Fibroblast of lung (primary cell): ENCODE measurements at regions not wholly inside any gene's neighbourhood (a gene's known extent, or its start where the extent isn't known, plus 50 kb on each side); places are given as distances from the start of the nearest gene placed in this dataset.
A peak's percentile ranks its signal among the peaks of the same experiment; 100 is the strongest.

Experiments
- DNase-seq, 2 donors: peaks; one replicate each; pipeline versions ENCODE4 v3.0.0 to v3.0.0-alpha.2; 2010; ENCODE audit warnings: low read depth in 2 of 2
- H2AFZ ChIP-seq: 2 replicates; pipeline ENCODE4 v1.5.1; 2012; ENCODE audit warnings: low read length, control low read depth, inconsistent platforms
- H3K27ac ChIP-seq: 2 replicates; pipeline ENCODE4 v1.5.1; 2011; ENCODE audit warnings: low read length, control low read depth; ENCODE audit not compliant: insufficient read depth
- H3K27me3 ChIP-seq: 2 replicates; pipeline ENCODE4 v1.5.1; 2011; ENCODE audit warnings: mild to moderate bottlenecking, low read length; ENCODE audit not compliant: control insufficient read depth, insufficient read depth
- H3K36me3 ChIP-seq: 2 replicates; pipeline ENCODE4 v1.5.1; 2011; ENCODE audit warnings: low read length; ENCODE audit not compliant: control insufficient read depth, insufficient read depth
- H3K4me1 ChIP-seq: 2 replicates; pipeline ENCODE4 v1.5.1; 2011; ENCODE audit warnings: low read length; ENCODE audit not compliant: control insufficient read depth, insufficient read depth; ENCODE audit errors: extremely low read depth
- H3K4me2 ChIP-seq: 2 replicates; pipeline ENCODE4 v1.5.1; 2011; ENCODE audit warnings: low read length, control low read depth; ENCODE audit not compliant: insufficient read depth; ENCODE audit errors: extremely low read depth
- H3K4me3 ChIP-seq, 4 experiments: fragments of 200-600 bp in 1 of 4; sonication (generic) in 1 of 4; replicated peaks in 1 of 4; 2 replicates each; pipeline ENCODE4 v1.5.1; 2011 to 2016; ENCODE audit warnings: low read length in 4 of 4, low read depth in 3 of 4, mild to moderate bottlenecking in 3 of 4, control low read depth in 2 of 4, inconsistent platforms in 1 of 4, mixed read lengths in 1 of 4; ENCODE audit not compliant: insufficient read depth in 1 of 4; ENCODE audit errors: control extremely low read depth in 1 of 4
- H3K79me2 ChIP-seq: 2 replicates; pipeline ENCODE4 v1.5.1; 2012; ENCODE audit warnings: mild to moderate bottlenecking, low read length, inconsistent platforms; ENCODE audit not compliant: control insufficient read depth, insufficient read depth
- H3K9ac ChIP-seq: 2 replicates; pipeline ENCODE4 v1.5.1; 2011; ENCODE audit warnings: mild to moderate bottlenecking, low read length, control low read depth; ENCODE audit not compliant: insufficient read depth
- H3K9me3 ChIP-seq: 2 replicates; pipeline ENCODE4 v1.5.1; 2012; ENCODE audit warnings: low read depth, low read length; ENCODE audit not compliant: control insufficient read depth, insufficient read depth
- H4K20me1 ChIP-seq: 2 replicates; pipeline ENCODE4 v1.5.1; 2011; ENCODE audit warnings: low read length; ENCODE audit not compliant: control insufficient read depth, insufficient read depth; ENCODE audit errors: extremely low read depth
- CTCF ChIP-seq, 2 donors: IDR thresholded peaks in 1 of 2; conservative IDR thresholded peaks in 1 of 2; 1 replicate in 1 of 2; 2 replicates in 1 of 2; pipeline ENCODE4 v1.5.1; 2011 to 2012; ENCODE audit warnings: low read length in 2 of 2, control low read depth in 1 of 2, inconsistent platforms in 1 of 2, low read depth in 1 of 2, mild to moderate bottlenecking in 1 of 2
- EZH2 ChIP-seq: IDR thresholded peaks from 2 replicates; pipeline ENCODE4 v1.5.1; 2012; ENCODE audit warnings: low read length, control low read depth, mild to moderate bottlenecking; ENCODE audit errors: missing control alignments

GRCh38 chr3:178067721-178068120 is 468.5 kb upstream of the KCNMB2 start:
- no peak for DNase-seq

GRCh38 chr3:178072391-178073305 is 463.6 kb upstream of the KCNMB2 start:
- no peak overlapping the region for H2AFZ ChIP-seq
- DNase-seq, result peak; percentile 22 to 87
- no peak overlapping the region for H3K4me2 ChIP-seq
- no peak overlapping the region for H3K27ac ChIP-seq
- no peaks in the 10 kb centered on the region for H3K27me3 ChIP-seq
- H3K9me3 ChIP-seq, result no peaks in the 10 kb centered on the region
- TF ChIP-seq CTCF (conservative IDR thresholded peaks at IDR 0.05 in 1 of 2, IDR thresholded peaks at IDR 0.05 in 1 of 2; ENCODE audit: low read depth in 1 of 2, low read length in 2 of 2) (no peak), EZH2 (no peak)
- H3K4me1 ChIP-seq, result no peaks in the 10 kb centered on the region
- no peak overlapping the region for H3K4me3 ChIP-seq
- H3K9ac ChIP-seq, result no peak overlapping the region
- H3K79me2 ChIP-seq, result no peaks in the 10 kb centered on the region
- no peaks in the 10 kb centered on the region for H3K36me3 ChIP-seq
- H4K20me1 ChIP-seq, result no peaks in the 10 kb centered on the region

More at GRCh38 chr3:178067721-178068120, 468.5 kb upstream of the KCNMB2 start:
- H4K20me1 ChIP-seq, result no peaks in the 10 kb centered on the region
- H3K9ac ChIP-seq, result no peak overlapping the region
- no peaks in the 10 kb centered on the region for H3K36me3 ChIP-seq
- no peak overlapping the region for H3K27ac ChIP-seq
- no peaks in the 10 kb centered on the region for H3K27me3 ChIP-seq
- no peak for TF ChIP-seq CTCF (conservative IDR thresholded peaks at IDR 0.05 in 1 of 2, IDR thresholded peaks at IDR 0.05 in 1 of 2; ENCODE audit: low read depth in 1 of 2, low read length in 2 of 2)
- TF ChIP-seq EZH2, result no peak
- no peaks in the 10 kb centered on the region for H3K4me1 ChIP-seq
- H3K4me2 ChIP-seq, result no peak overlapping the region
- no peak overlapping the region for H3K4me3 ChIP-seq
- no peaks in the 10 kb centered on the region for H3K9me3 ChIP-seq
- no peak overlapping the region for H2AFZ ChIP-seq
- H3K79me2 ChIP-seq, result no peaks in the 10 kb centered on the region

- TF ChIP-seq EZH2 (no peak), CTCF (conservative IDR thresholded peaks at IDR 0.05 in 1 of 2, IDR thresholded peaks at IDR 0.05 in 1 of 2; ENCODE audit: low read depth in 1 of 2, low read length in 2 of 2) (no peak)
- no peak overlapping the region for H3K27ac ChIP-seq
- no peak overlapping the region for H3K9ac ChIP-seq
- no peaks in the 10 kb centered on the region for H3K27me3 ChIP-seq
- H3K36me3 ChIP-seq, result no peaks in the 10 kb centered on the region
- H2AFZ ChIP-seq, result no peak overlapping the region
- H3K4me2 ChIP-seq, result no peak overlapping the region
- no peaks in the 10 kb centered on the region for H3K79me2 ChIP-seq
- no peak for DNase-seq
- no peaks in the 10 kb centered on the region for H3K4me1 ChIP-seq
- H3K4me3 ChIP-seq, result no peak overlapping the region
- no peaks in the 10 kb centered on the region for H3K9me3 ChIP-seq
- H4K20me1 ChIP-seq, result no peaks in the 10 kb centered on the region
Measured at GRCh38 chr3:178073366-178073765, 462.9 kb upstream of the KCNMB2 start.
